Gastroesophageal sphincter (tissue), 3 donors: ENCODE measurements at regions not wholly inside any gene's neighbourhood (a gene's known extent, or its start where the extent isn't known, plus 50 kb on each side); places are given as distances from the start of the nearest gene placed in this dataset.

Experiments
- CTCF ChIP-seq, 4 experiments: fragments of 200-600 bp in 2 of 4; fragments of 450-650 bp in 2 of 4; sonication (generic) in 1 of 4; IDR thresholded peaks; one replicate each; pipeline ENCODE4 v1.5.1; 2017 to 2019; ENCODE audit warnings: antibody characterized with exemption in 4 of 4, mild to moderate bottlenecking in 2 of 4, moderate library complexity in 2 of 4
- EP300 ChIP-seq: sonication (generic); formaldehyde crosslinking; IDR thresholded peaks from one replicate; pipeline ENCODE4 v1.6.1; 2017; ENCODE audit warnings: antibody characterized with exemption, mild to moderate bottlenecking

- no peak for TF ChIP-seq EP300
- no peak for TF ChIP-seq CTCF (IDR thresholded peaks at IDR 0.05)
These were observed 74.2 kb upstream of the RGS4 start for GRCh38 chr1:162994921-162995320.
